WTC11 (cell line): ENCODE measurements at regions not wholly inside any gene's neighbourhood (a gene's known extent, or its start where the extent isn't known, plus 50 kb on each side); places are given as distances from the start of the nearest gene placed in this dataset.

ENCODE experiments used
- ATAC-seq: fragments of 200-7000 bp; cut with Tn5 transposase; 2 replicates; pipeline ENCODE4 v1.10.0; 2021; ENCODE audit warnings: mild to moderate bottlenecking, moderate library complexity
- CTCF ChIA-PET: fragments of 300-600 bp; sonication (Branson Sonifier 250); formaldehyde crosslinking; loops from one replicate; lab custom pipeline; 2021; ENCODE audit warnings: antibody characterized with exemption; lab: Charles Lee
- POLR2A ChIA-PET: fragments of 350-600 bp; sonication (Branson Sonifier 250); formaldehyde crosslinking; loops from one replicate; lab custom pipeline; 2021; ENCODE audit warnings: antibody characterized with exemption; lab: Charles Lee
- DNase-seq: peaks from one replicate; pipeline ENCODE4 v3.0.0; 2021; ENCODE audit warnings: low spot score
- H3K27ac Mint-ChIP-seq: 2 replicates; pipeline ENCODE4 v1.8.0; 2021; ENCODE audit warnings: mixed read lengths
- H3K27me3 Mint-ChIP-seq: 2 replicates; pipeline ENCODE4 v1.8.0; 2021; ENCODE audit warnings: low read depth, mild to moderate bottlenecking, moderate library complexity, mixed read lengths
- H3K36me3 Mint-ChIP-seq: 2 replicates; pipeline ENCODE4 v1.8.0; 2021; ENCODE audit warnings: mixed read lengths
- H3K4me1 Mint-ChIP-seq: 2 replicates; pipeline ENCODE4 v1.8.0; 2022; ENCODE audit warnings: mixed read lengths
- H3K4me3 Mint-ChIP-seq: 2 replicates; pipeline ENCODE4 v1.8.0; 2021; ENCODE audit warnings: mild to moderate bottlenecking, moderate library complexity, mixed read lengths
- H3K9me3 Mint-ChIP-seq: 2 replicates; pipeline ENCODE4 v1.8.0; 2021; ENCODE audit warnings: mixed read lengths
- CREB1 ChIP-seq: sonication (generic); formaldehyde crosslinking; IDR thresholded peaks from 2 replicates; pipeline ENCODE4 v1.8.0; 2023; ENCODE audit warnings: mild to moderate bottlenecking, missing genetic modification reagents
- ELF4 ChIP-seq: sonication (generic); formaldehyde crosslinking; IDR thresholded peaks from 2 replicates; pipeline ENCODE4 v1.8.1; 2022; ENCODE audit warnings: low read depth, mild to moderate bottlenecking, moderate library complexity, missing genetic modification reagents
- EMX1 ChIP-seq: fragments of 250-450 bp; sonication (Bioruptor Pico); IDR thresholded peaks from 2 replicates; pipeline ENCODE4 v1.8.0; 2021; ENCODE audit warnings: mild to moderate bottlenecking
- FOXP4 ChIP-seq: sonication (generic); formaldehyde crosslinking; IDR thresholded peaks from 2 replicates; pipeline ENCODE4 v1.8.0; 2022; ENCODE audit warnings: mild to moderate bottlenecking, missing genetic modification reagents
- GRHL2 ChIP-seq: fragments of 250-450 bp; sonication (Bioruptor Pico); IDR thresholded peaks from 2 replicates; pipeline ENCODE4 v1.8.0; 2022; ENCODE audit warnings: mild to moderate bottlenecking, moderate library complexity; ENCODE audit not compliant: insufficient replicate concordance, severe bottlenecking
- NR2C2 ChIP-seq: sonication (generic); formaldehyde crosslinking; IDR thresholded peaks from 2 replicates; pipeline ENCODE4 v1.8.0; 2022; ENCODE audit warnings: mild to moderate bottlenecking, missing genetic modification reagents
- RORB ChIP-seq: fragments of 250-450 bp; sonication (Bioruptor Pico); IDR thresholded peaks from 2 replicates; pipeline ENCODE4 v1.9.0; 2021; ENCODE audit warnings: mild to moderate bottlenecking
- ZNF317 ChIP-seq: sonication (generic); formaldehyde crosslinking; IDR thresholded peaks from 2 replicates; pipeline ENCODE4 v1.8.1; 2023; ENCODE audit warnings: low read depth, mild to moderate bottlenecking, moderate library complexity, missing genetic modification reagents, borderline replicate concordance
- ZNF425 ChIP-seq: fragments of 250-450 bp; sonication (Bioruptor Pico); conservative IDR thresholded peaks from 2 replicates; pipeline ENCODE4 v1.9.0; 2021; ENCODE audit warnings: mild to moderate bottlenecking
- ZSCAN18 ChIP-seq: fragments of 250-450 bp; sonication (Bioruptor Pico); IDR thresholded peaks from 2 replicates; pipeline ENCODE4 v2.1.2; 2022; ENCODE audit warnings: mild to moderate bottlenecking, moderate library complexity
- TF ChIP-seq, protein P1 (sequence below): fragments of 250-450 bp; sonication (Bioruptor Pico); IDR thresholded peaks from 2 replicates; pipeline ENCODE4 v1.9.0; 2021; ENCODE audit warnings: mild to moderate bottlenecking, borderline replicate concordance
- TF ChIP-seq, protein P2 (sequence below): sonication (generic); formaldehyde crosslinking; IDR thresholded peaks from 2 replicates; pipeline ENCODE4 v1.8.0; 2022; ENCODE audit warnings: mild to moderate bottlenecking, missing genetic modification reagents
- TF ChIP-seq, protein P3 (sequence below): sonication (generic); formaldehyde crosslinking; IDR thresholded peaks from 2 replicates; pipeline ENCODE4 v1.8.1; 2022; ENCODE audit warnings: low read depth, missing genetic modification reagents, borderline replicate concordance
- TF ChIP-seq, protein P4 (sequence below): sonication (generic); formaldehyde crosslinking; IDR thresholded peaks from 2 replicates; pipeline ENCODE4 v1.8.0; 2023; ENCODE audit warnings: mild to moderate bottlenecking, missing genetic modification reagents
- TF ChIP-seq, protein P5 (sequence below): sonication (generic); formaldehyde crosslinking; IDR thresholded peaks from 2 replicates; pipeline ENCODE4 v1.8.0; 2023; ENCODE audit warnings: missing genetic modification reagents

DNA sequence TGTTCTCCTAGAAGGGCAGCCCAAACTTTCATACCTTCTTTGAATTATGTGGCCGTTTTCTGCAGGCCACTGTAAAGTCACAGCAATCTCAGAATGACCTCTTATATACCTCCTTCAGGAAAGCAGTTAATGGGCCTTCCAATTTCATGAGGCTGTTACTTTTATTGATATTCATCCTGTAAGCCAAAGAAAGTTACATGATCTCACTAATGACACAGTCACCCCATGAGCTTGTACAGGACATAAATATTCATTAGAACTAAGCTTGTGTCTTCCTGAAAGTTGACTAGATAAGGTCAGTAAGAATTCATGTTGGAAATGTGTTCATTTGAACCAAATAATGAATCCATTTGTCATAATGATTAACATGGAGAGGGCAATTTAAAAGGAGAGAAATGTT, 283.1 kb upstream of the NWD2 start (continued):
- TF ChIP-seq, protein P1, sequence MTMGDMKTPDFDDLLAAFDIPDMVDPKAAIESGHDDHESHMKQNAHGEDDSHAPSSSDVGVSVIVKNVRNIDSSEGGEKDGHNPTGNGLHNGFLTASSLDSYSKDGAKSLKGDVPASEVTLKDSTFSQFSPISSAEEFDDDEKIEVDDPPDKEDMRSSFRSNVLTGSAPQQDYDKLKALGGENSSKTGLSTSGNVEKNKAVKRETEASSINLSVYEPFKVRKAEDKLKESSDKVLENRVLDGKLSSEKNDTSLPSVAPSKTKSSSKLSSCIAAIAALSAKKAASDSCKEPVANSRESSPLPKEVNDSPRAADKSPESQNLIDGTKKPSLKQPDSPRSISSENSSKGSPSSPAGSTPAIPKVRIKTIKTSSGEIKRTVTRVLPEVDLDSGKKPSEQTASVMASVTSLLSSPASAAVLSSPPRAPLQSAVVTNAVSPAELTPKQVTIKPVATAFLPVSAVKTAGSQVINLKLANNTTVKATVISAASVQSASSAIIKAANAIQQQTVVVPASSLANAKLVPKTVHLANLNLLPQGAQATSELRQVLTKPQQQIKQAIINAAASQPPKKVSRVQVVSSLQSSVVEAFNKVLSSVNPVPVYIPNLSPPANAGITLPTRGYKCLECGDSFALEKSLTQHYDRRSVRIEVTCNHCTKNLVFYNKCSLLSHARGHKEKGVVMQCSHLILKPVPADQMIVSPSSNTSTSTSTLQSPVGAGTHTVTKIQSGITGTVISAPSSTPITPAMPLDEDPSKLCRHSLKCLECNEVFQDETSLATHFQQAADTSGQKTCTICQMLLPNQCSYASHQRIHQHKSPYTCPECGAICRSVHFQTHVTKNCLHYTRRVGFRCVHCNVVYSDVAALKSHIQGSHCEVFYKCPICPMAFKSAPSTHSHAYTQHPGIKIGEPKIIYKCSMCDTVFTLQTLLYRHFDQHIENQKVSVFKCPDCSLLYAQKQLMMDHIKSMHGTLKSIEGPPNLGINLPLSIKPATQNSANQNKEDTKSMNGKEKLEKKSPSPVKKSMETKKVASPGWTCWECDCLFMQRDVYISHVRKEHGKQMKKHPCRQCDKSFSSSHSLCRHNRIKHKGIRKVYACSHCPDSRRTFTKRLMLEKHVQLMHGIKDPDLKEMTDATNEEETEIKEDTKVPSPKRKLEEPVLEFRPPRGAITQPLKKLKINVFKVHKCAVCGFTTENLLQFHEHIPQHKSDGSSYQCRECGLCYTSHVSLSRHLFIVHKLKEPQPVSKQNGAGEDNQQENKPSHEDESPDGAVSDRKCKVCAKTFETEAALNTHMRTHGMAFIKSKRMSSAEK: no peak

GRCh38 chr4:36966756-36967460, 277.6 kb upstream of the NWD2 start:
- DNase-seq (no peak), ATAC-seq (no peak)
- no peak overlapping the region for H3K27ac Mint-ChIP-seq
- H3K36me3 Mint-ChIP-seq: no peaks in the 10 kb centered on the region
- H3K4me3 Mint-ChIP-seq: no peak overlapping the region
- no peak for TF ChIP-seq ZNF317 (CRISPR knock-in tag)
- TF ChIP-seq, protein P2, sequence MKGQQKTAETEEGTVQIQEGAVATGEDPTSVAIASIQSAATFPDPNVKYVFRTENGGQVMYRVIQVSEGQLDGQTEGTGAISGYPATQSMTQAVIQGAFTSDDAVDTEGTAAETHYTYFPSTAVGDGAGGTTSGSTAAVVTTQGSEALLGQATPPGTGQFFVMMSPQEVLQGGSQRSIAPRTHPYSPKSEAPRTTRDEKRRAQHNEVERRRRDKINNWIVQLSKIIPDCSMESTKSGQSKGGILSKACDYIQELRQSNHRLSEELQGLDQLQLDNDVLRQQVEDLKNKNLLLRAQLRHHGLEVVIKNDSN (CRISPR knock-in tag): no peak
- TF ChIP-seq, protein P3, sequence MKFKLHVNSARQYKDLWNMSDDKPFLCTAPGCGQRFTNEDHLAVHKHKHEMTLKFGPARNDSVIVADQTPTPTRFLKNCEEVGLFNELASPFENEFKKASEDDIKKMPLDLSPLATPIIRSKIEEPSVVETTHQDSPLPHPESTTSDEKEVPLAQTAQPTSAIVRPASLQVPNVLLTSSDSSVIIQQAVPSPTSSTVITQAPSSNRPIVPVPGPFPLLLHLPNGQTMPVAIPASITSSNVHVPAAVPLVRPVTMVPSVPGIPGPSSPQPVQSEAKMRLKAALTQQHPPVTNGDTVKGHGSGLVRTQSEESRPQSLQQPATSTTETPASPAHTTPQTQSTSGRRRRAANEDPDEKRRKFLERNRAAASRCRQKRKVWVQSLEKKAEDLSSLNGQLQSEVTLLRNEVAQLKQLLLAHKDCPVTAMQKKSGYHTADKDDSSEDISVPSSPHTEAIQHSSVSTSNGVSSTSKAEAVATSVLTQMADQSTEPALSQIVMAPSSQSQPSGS: no peak
- TF ChIP-seq GRHL2 (CRISPR knock-in tag): no peak
- no peak for TF ChIP-seq EMX1 (CRISPR knock-in tag)
- no peak for TF ChIP-seq CREB1 (CRISPR knock-in tag)
- TF ChIP-seq, protein P4, sequence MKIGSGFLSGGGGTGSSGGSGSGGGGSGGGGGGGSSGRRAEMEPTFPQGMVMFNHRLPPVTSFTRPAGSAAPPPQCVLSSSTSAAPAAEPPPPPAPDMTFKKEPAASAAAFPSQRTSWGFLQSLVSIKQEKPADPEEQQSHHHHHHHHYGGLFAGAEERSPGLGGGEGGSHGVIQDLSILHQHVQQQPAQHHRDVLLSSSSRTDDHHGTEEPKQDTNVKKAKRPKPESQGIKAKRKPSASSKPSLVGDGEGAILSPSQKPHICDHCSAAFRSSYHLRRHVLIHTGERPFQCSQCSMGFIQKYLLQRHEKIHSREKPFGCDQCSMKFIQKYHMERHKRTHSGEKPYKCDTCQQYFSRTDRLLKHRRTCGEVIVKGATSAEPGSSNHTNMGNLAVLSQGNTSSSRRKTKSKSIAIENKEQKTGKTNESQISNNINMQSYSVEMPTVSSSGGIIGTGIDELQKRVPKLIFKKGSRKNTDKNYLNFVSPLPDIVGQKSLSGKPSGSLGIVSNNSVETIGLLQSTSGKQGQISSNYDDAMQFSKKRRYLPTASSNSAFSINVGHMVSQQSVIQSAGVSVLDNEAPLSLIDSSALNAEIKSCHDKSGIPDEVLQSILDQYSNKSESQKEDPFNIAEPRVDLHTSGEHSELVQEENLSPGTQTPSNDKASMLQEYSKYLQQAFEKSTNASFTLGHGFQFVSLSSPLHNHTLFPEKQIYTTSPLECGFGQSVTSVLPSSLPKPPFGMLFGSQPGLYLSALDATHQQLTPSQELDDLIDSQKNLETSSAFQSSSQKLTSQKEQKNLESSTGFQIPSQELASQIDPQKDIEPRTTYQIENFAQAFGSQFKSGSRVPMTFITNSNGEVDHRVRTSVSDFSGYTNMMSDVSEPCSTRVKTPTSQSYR (CRISPR knock-in tag): no peak
- TF ChIP-seq RORB (CRISPR knock-in tag): no peak
- TF ChIP-seq, protein P5, sequence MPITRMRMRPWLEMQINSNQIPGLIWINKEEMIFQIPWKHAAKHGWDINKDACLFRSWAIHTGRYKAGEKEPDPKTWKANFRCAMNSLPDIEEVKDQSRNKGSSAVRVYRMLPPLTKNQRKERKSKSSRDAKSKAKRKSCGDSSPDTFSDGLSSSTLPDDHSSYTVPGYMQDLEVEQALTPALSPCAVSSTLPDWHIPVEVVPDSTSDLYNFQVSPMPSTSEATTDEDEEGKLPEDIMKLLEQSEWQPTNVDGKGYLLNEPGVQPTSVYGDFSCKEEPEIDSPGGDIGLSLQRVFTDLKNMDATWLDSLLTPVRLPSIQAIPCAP (CRISPR knock-in tag): no peak
- no peak for TF ChIP-seq NR2C2 (CRISPR knock-in tag)
- no peak for TF ChIP-seq ELF4 (CRISPR knock-in tag)
- no peak for TF ChIP-seq ZSCAN18
- no peak for TF ChIP-seq FOXP4 (CRISPR knock-in tag)
- TF ChIP-seq ZNF425 (CRISPR knock-in tag): no peak
- ChIA-PET CTCF (no interaction called here), POLR2A (no interaction called here)
- no peaks in the 10 kb centered on the region; the same call in 1 of the 2 replicates for H3K27me3 Mint-ChIP-seq
- peaks cover 8% of the 10 kb centered on the region for H3K4me1 Mint-ChIP-seq
- H3K9me3 Mint-ChIP-seq: no peaks in the 10 kb centered on the region
